GM12865 (cell line): ENCODE measurements at regions not wholly inside any gene's neighbourhood (a gene's known extent, or its start where the extent isn't known, plus 50 kb on each side); places are given as distances from the start of the nearest gene placed in this dataset.

Experiments
- DNase-seq: peaks from one replicate; pipeline ENCODE4 v3.0.0; 2010; ENCODE audit warnings: low read depth
- H3K4me3 ChIP-seq: 2 replicates; pipeline ENCODE4 v1.5.1; 2011; ENCODE audit warnings: mild to moderate bottlenecking, low read depth, low read length, control low read depth
- CTCF ChIP-seq: IDR thresholded peaks from 2 replicates; pipeline ENCODE4 v1.5.1; 2011; ENCODE audit warnings: low read length, control low read depth, low read depth, inconsistent platforms; ENCODE audit not compliant: insufficient read depth; ENCODE audit errors: missing control alignments

GRCh38 chr18:78778651-78779050, 201.0 kb upstream of the SALL3 start:
- no peak overlapping the region for H3K4me3 ChIP-seq
- TF ChIP-seq CTCF: no peak
- no peak for DNase-seq

DNA sequence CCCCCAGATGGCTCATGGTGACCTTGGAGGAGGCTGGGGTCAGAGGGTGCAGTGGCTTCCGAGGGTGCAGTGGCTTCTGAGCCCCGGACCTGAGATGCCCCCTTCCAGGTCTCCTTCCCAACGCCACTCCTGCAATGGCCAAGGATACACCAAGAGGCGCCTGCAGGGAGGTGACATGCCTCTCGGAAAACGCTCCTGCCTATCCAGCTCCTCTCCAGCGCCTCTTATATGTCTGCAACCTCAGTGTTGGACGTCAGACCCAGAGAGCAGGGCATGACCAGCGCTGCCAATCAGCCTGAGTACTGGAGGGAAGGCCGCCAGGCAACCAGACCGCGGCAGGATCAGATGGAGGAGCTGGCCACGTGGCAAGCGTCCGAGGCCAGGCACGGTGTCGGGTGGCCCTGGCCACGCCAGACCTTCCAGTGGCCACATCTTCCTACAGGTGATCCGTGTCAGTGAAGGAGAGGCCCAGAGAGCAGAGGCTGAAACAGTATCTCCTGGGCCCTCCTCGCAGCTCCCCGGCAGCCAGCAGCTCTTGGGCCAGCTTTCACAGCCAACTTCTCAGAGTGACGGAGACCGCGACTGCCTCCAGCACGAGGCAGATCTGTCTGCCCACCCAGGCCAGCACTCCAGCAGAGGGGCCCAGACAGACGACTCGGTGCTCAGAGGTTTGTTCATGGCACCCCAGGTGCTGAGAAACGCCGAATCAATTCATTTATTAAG, 199.5 kb upstream of the SALL3 start:
- H3K4me3 ChIP-seq: no peak overlapping the region
- no peak for TF ChIP-seq CTCF
- DNase-seq: no peak

DNA sequence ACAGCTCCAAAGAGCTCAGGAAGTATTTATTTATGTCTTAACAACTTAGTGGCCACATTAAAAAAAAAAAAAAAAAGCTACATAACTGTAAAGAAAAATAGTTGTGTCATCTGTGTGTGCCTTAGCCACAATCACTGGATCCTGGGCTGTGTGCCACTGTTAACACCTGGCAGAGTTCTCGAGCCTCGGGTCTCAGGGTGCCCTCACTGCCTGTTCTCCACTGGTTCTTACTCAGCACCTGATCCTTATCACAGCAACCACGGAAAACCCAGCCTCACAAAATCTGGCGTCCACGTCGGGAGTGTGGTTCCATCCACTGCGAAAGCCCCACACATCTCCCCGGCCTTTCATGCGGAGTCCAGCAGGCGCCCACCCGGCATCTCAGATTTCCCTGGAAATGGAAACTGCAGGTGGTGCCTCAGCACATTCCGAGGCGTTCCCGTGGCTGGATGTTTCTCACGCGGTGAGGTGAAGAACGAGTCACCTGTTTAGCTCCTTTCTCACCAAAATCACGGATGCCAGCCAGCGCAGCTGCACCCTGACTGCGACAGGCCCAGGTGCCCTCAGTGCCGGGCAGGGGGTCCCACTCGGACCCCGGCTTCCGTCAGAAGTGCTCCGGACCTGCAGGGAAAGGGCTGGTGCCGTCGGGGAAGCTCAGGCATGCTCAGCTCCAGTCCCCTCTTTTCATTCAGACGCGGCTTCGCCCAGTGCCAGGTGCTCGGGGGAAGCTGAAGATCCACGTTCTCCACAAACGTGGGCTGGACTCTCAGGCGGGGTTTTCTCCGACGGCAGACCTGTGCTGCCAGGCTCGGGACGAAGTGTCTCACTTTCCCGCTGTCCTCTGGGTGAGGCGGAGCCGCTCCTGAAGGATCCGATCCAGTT, 198.7 kb upstream of the SALL3 start:
- no peak overlapping the region for H3K4me3 ChIP-seq
- no peak for DNase-seq
- TF ChIP-seq CTCF: no peak

GRCh38 chr18:78781601-78781960, 198.0 kb upstream of the SALL3 start:
- DNase-seq: no peak
- H3K4me3 ChIP-seq: no peak overlapping the region
- no peak for TF ChIP-seq CTCF

DNA sequence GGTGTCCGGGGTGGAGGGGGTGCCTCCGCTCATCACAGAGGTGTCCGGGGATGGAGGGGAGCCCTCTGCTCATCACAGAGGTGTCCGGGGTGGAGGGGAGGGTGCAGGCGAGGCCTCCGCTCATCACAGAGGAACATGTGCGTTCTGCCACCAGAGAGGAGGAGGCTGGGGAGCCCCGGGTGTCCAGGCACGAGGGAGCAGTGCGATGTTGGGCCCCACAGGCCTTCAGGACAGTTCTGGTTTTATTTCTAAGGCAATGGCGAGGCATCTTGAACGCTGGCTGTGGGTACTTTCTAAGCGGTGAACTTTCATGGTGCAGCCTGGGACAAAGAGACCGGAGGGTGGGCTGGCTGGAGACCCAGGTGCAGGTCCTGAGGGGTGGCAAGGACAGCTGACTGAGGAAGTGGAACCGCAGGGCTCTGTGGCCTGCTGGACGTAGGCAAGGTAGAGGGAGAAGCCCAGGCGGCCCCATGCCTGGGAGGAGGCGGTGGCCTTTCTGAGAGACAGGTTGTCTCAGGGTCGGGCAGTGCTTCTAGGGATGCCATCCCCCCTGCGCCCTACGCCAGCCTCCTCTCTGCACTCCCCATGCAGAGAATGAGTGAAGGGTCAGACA, 196.6 kb upstream of the SALL3 start:
- TF ChIP-seq CTCF: no peak
- H3K4me3 ChIP-seq: no peak overlapping the region
- DNase-seq: no peak

GRCh38 chr18:78783564-78783960, 196.1 kb upstream of the SALL3 start:
- no peak for DNase-seq
- no peak for TF ChIP-seq CTCF
- no peak overlapping the region for H3K4me3 ChIP-seq
